Brain microvascular endothelial cell (primary cell): ENCODE measurements at regions not wholly inside any gene's neighbourhood (a gene's known extent, or its start where the extent isn't known, plus 50 kb on each side); places are given as distances from the start of the nearest gene placed in this dataset.

Experiments used
- DNase-seq: peaks from one replicate; pipeline ENCODE4 v3.0.0-alpha.2; 2020
- H3K27ac ChIP-seq: fragments of 250-450 bp; sonication (Bioruptor Pico); 2 replicates; pipeline ENCODE4 v1.5.1; 2020; ENCODE audit warnings: mild to moderate bottlenecking, moderate library complexity
- H3K27me3 ChIP-seq: fragments of 250-450 bp; sonication (Bioruptor Pico); replicated peaks from 2 replicates; pipeline ENCODE4 v1.5.1; 2020; ENCODE audit warnings: mild to moderate bottlenecking
- H3K36me3 ChIP-seq: fragments of 250-450 bp; sonication (Bioruptor Pico); replicated peaks from 2 replicates; pipeline ENCODE4 v1.5.1; 2020; ENCODE audit warnings: mild to moderate bottlenecking
- H3K4me3 ChIP-seq: 2 replicates; pipeline ENCODE4 v1.5.1; 2011; ENCODE audit warnings: low read depth, mild to moderate bottlenecking, control low read depth, low read length, moderate library complexity
- in situ Hi-C: cut with HindIII; loops from 2 replicates; pipeline ENCODE4 v1.10.0; 2017; ENCODE audit warnings: low sequenced_read_pairs, low pct_ligation_motif_present
- TF ChIP-seq, protein P1 (sequence below): IDR thresholded peaks from 2 replicates; pipeline ENCODE4 v1.5.1; 2011; ENCODE audit warnings: low read depth, mild to moderate bottlenecking, moderate library complexity, low read length, control low read depth, inconsistent platforms; ENCODE audit errors: missing control alignments

- in situ Hi-C loops: no loop called here
- no peaks in the 10 kb centered on the region for H3K36me3 ChIP-seq
- no peaks in the 10 kb centered on the region for H3K27me3 ChIP-seq
- H3K27ac ChIP-seq: no peak overlapping the region
- DNase-seq: no peak
- no peak overlapping the region for H3K4me3 ChIP-seq
- TF ChIP-seq, protein P1, sequence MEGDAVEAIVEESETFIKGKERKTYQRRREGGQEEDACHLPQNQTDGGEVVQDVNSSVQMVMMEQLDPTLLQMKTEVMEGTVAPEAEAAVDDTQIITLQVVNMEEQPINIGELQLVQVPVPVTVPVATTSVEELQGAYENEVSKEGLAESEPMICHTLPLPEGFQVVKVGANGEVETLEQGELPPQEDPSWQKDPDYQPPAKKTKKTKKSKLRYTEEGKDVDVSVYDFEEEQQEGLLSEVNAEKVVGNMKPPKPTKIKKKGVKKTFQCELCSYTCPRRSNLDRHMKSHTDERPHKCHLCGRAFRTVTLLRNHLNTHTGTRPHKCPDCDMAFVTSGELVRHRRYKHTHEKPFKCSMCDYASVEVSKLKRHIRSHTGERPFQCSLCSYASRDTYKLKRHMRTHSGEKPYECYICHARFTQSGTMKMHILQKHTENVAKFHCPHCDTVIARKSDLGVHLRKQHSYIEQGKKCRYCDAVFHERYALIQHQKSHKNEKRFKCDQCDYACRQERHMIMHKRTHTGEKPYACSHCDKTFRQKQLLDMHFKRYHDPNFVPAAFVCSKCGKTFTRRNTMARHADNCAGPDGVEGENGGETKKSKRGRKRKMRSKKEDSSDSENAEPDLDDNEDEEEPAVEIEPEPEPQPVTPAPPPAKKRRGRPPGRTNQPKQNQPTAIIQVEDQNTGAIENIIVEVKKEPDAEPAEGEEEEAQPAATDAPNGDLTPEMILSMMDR: no peak
Observed at GRCh38 chr1:2907051-2907450, 105.6 kb upstream of the TTC34 start.

- in situ Hi-C loops: no loop called here
- Histone ChIP-seq H3K27me3 (no peaks in the 10 kb centered on the region), H3K27ac (no peak overlapping the region), H3K36me3 (no peaks in the 10 kb centered on the region), H3K4me3 (no peak overlapping the region)
- no peak for DNase-seq
- TF ChIP-seq, protein P1: no peak
Observed at GRCh38 chr1:2908081-2908480, 106.6 kb upstream of the TTC34 start.

DNA sequence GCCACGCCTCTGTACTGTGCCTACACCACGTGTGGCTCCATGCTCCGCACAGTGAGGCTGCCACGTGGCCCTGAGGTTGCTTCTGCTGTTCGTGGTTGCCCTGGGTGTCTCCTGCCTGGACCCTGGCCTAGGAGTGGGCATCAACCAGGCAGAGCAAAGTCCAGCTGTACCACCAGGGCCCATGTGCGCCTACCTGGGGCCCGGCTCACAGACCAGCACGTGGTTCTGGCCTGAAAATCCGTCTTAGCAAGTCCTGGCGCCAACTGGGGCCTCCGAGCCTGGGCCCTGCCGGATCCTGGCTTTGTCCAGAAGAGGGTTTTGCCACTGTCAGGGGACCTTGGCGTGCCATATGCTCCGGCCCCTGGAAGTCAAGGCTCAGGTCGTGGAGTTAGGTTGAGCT is 107.1 kb upstream of the TTC34 start:
- TF ChIP-seq, protein P1: no peak
- no peak overlapping the region for H3K4me3 ChIP-seq

DNA sequence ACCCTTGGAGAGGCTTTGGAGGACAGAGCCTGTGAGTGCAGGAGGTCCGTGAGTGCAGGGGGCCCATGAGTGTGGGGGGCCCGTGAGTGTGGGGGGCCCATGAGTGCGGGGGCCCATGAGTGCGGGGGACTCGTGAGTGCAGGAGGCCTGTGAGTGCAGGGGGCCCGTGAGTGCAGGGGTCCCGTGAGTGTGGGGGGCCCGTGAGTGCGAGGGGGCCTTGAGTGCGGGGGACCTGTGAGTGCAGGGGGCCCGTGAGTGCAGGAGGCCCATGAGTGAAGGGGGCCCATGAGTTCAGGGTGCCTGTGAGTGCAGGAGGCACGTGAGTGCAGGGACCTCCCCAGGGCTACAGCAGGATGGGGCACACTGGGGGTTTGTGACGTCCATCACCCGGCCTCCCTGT is 108.3 kb upstream of the TTC34 start:
- in situ Hi-C loops: no loop called here
- H3K27me3 ChIP-seq: no peaks in the 10 kb centered on the region
- DNase-seq: no peak
- no peak overlapping the region for H3K27ac ChIP-seq
- no peaks in the 10 kb centered on the region for H3K36me3 ChIP-seq
- H3K4me3 ChIP-seq: no peak overlapping the region
- TF ChIP-seq, protein P1: no peak

More for the DNA sequence above, 107.1 kb upstream of the TTC34 start:
- in situ Hi-C loops: no loop called here
- no peak overlapping the region for H3K27ac ChIP-seq
- DNase-seq: no peak
- no peaks in the 10 kb centered on the region for H3K36me3 ChIP-seq
- no peaks in the 10 kb centered on the region for H3K27me3 ChIP-seq

DNA sequence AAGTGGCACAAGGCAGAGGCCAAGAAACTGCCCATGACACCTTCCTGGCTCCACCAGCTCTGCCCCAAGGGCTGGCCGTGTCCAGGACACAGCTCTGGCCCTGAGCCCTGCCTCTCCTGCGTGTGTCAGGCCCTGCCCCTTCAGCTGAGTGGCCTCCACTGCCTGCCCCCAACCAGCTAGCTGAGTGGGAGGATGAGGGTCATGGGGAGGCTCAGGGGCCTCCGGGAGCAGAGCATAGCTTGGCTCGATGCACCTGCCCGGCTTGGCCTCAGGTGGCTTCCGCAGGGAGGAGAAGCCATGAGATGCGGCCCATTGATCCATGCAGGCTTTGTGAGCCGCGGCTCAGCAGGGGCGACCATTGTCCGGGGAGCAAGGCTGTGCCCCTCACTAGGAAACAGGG is 108.7 kb upstream of the TTC34 start:
- no peaks in the 10 kb centered on the region for H3K36me3 ChIP-seq
- no peak for DNase-seq
- TF ChIP-seq, protein P1: no peak
- no peak overlapping the region for H3K4me3 ChIP-seq
- H3K27me3 ChIP-seq: no peaks in the 10 kb centered on the region
- H3K27ac ChIP-seq: no peak overlapping the region
- in situ Hi-C loops: no loop called here

GRCh38 chr1:2911421-2912178 is 109.7 kb upstream of the ACTRT2 start:
- H3K4me3 ChIP-seq: no peak overlapping the region
- in situ Hi-C loops: no loop called here
- no peaks in the 10 kb centered on the region for H3K36me3 ChIP-seq
- TF ChIP-seq, protein P1: no peak
- no peak for DNase-seq
- no peaks in the 10 kb centered on the region for H3K27me3 ChIP-seq
- H3K27ac ChIP-seq: no peak overlapping the region
